GM23338 (cell line): ENCODE measurements at regions not wholly inside any gene's neighbourhood (a gene's known extent, or its start where the extent isn't known, plus 50 kb on each side); places are given as distances from the start of the nearest gene placed in this dataset.

Experiments used
- ATAC-seq: fragments of 200-7000 bp; cut with Tn5 transposase; 3 replicates; pipeline ENCODE4 v1.9.1; 2020
- DNase-seq: peaks from one replicate; pipeline ENCODE4 v3.0.0-alpha.2; 2015; ENCODE audit warnings: low spot score
- H2AFZ ChIP-seq: fragments of 200-600 bp; sonication (generic); 2 replicates; pipeline ENCODE4 v1.8.0; 2016; ENCODE audit warnings: antibody characterized with exemption, mild to moderate bottlenecking, moderate library complexity
- H3F3A ChIP-seq: fragments of 200-600 bp; sonication (generic); replicated peaks from 2 replicates; pipeline ENCODE4 v1.8.0; 2017; ENCODE audit warnings: antibody characterized with exemption, mixed run types, low read depth
- H3K27ac ChIP-seq: fragments of 200-600 bp; sonication (generic); 2 replicates; pipeline ENCODE4 v1.6.1; 2016; ENCODE audit warnings: low read depth
- H3K27me3 ChIP-seq: fragments of 200-600 bp; sonication (generic); 2 replicates; pipeline ENCODE4 v1.8.0; 2016; ENCODE audit warnings: mild to moderate bottlenecking, mixed run types, moderate library complexity; ENCODE audit not compliant: insufficient read depth
- H3K36me3 ChIP-seq: fragments of 200-600 bp; sonication (generic); 2 replicates; pipeline ENCODE4 v1.8.0; 2016; ENCODE audit warnings: mild to moderate bottlenecking; ENCODE audit not compliant: insufficient read depth
- H3K4me1 ChIP-seq: fragments of 200-600 bp; sonication (generic); 2 replicates; pipeline ENCODE4 v1.8.0; 2016; ENCODE audit warnings: mild to moderate bottlenecking, moderate library complexity; ENCODE audit not compliant: insufficient read depth
- H3K4me2 ChIP-seq: fragments of 200-600 bp; sonication (generic); 2 replicates; pipeline ENCODE4 v1.7.1; 2017; ENCODE audit warnings: mixed run types
- H3K4me3 ChIP-seq: fragments of 200-600 bp; sonication (generic); 2 replicates; pipeline ENCODE4 v1.6.1; 2016; ENCODE audit warnings: mixed run types
- H3K79me2 ChIP-seq: fragments of 200-600 bp; sonication (generic); replicated peaks from 2 replicates; pipeline ENCODE4 v1.8.0; 2017; ENCODE audit warnings: mild to moderate bottlenecking; ENCODE audit not compliant: insufficient read depth
- H3K9me2 ChIP-seq: fragments of 200-600 bp; sonication (generic); 2 replicates; pipeline ENCODE4 v1.8.0; 2017; ENCODE audit not compliant: insufficient read depth
- H4K20me1 ChIP-seq: fragments of 200-600 bp; sonication (generic); replicated peaks from 2 replicates; pipeline ENCODE4 v1.8.0; 2017; ENCODE audit warnings: mild to moderate bottlenecking; ENCODE audit not compliant: insufficient read depth
- H3K27ac Mint-ChIP-seq: 2 replicates; pipeline ENCODE4 v1.8.0; 2020; ENCODE audit warnings: inconsistent platforms, mild to moderate bottlenecking, moderate library complexity, mixed read lengths
- H3K27me3 Mint-ChIP-seq: 3 replicates; pipeline ENCODE4 v1.8.0; 2022; ENCODE audit warnings: low read depth, mild to moderate bottlenecking, moderate library complexity, mixed read lengths, inconsistent platforms; ENCODE audit not compliant: insufficient read depth, poor library complexity
- H3K36me3 Mint-ChIP-seq: 3 replicates; pipeline ENCODE4 v1.8.0; 2021; ENCODE audit warnings: low read depth, mild to moderate bottlenecking, inconsistent platforms, moderate library complexity, mixed read lengths
- H3K4me1 Mint-ChIP-seq: 3 replicates; pipeline ENCODE4 v1.8.0; 2020; ENCODE audit warnings: mild to moderate bottlenecking, inconsistent platforms, mixed read lengths
- H3K4me3 Mint-ChIP-seq: 3 replicates; pipeline ENCODE4 v1.8.0; 2021; ENCODE audit warnings: moderate library complexity, mild to moderate bottlenecking, inconsistent platforms, mixed read lengths
- H3K9me3 Mint-ChIP-seq: 3 replicates; pipeline ENCODE4 v1.8.0; 2020; ENCODE audit warnings: moderate library complexity, mild to moderate bottlenecking, inconsistent platforms, mixed read lengths
- CREB1 ChIP-seq: fragments of 250-450 bp; sonication (Bioruptor Pico); IDR thresholded peaks from 2 replicates; pipeline ENCODE4 v1.5.0; 2020; ENCODE audit warnings: low read depth, mild to moderate bottlenecking, moderate library complexity
- CTCF ChIP-seq, 2 experiments: fragments of 200-600 bp in 1 of 2; sonication (generic) in 1 of 2; conservative IDR thresholded peaks; 2 replicates each; pipeline versions ENCODE4 v1.5.1 to v1.6.1; 2016 to 2017; ENCODE audit warnings: antibody characterized with exemption in 2 of 2, low read depth in 2 of 2, mild to moderate bottlenecking in 2 of 2, moderate library complexity in 1 of 2
- ETS1 ChIP-seq: IDR thresholded peaks from 2 replicates; pipeline ENCODE4 v1.6.1; 2016; ENCODE audit warnings: antibody characterized with exemption
- EZH2 ChIP-seq: fragments of 200-600 bp; sonication (generic); IDR thresholded peaks from one replicate; pipeline ENCODE4 v1.8.0; 2017; ENCODE audit warnings: antibody characterized with exemption, mild to moderate bottlenecking, low read depth; ENCODE audit not compliant: unreplicated experiment
- EZH2phosphoT487 ChIP-seq: fragments of 200-600 bp; sonication (generic); IDR thresholded peaks from one replicate; pipeline ENCODE4 v1.8.1; 2018; ENCODE audit warnings: antibody characterized with exemption; ENCODE audit not compliant: unreplicated experiment
- JUNB ChIP-seq: IDR thresholded peaks from one replicate; pipeline ENCODE4 v1.6.1; 2016; ENCODE audit warnings: antibody characterized with exemption; ENCODE audit not compliant: unreplicated experiment
- NANOG ChIP-seq: IDR thresholded peaks from 2 replicates; pipeline ENCODE4 v1.6.1; 2016; ENCODE audit warnings: antibody characterized with exemption, borderline replicate concordance
- POLR2AphosphoS5 ChIP-seq: IDR thresholded peaks from 2 replicates; pipeline ENCODE4 v1.6.1; 2016; ENCODE audit warnings: antibody characterized with exemption, low read depth
- REST ChIP-seq: IDR thresholded peaks from one replicate; pipeline ENCODE4 v1.6.1; 2018; ENCODE audit warnings: antibody characterized with exemption; ENCODE audit not compliant: unreplicated experiment
- STAT1 ChIP-seq: IDR thresholded peaks from one replicate; pipeline ENCODE4 v1.6.1; 2016; ENCODE audit warnings: antibody characterized with exemption; ENCODE audit not compliant: unreplicated experiment
- ZNF114 ChIP-seq: fragments of 250-450 bp; sonication (Bioruptor Pico); IDR thresholded peaks from 2 replicates; pipeline ENCODE4 v1.5.0; 2020; ENCODE audit warnings: mild to moderate bottlenecking, moderate library complexity
- ZNF331 ChIP-seq: fragments of 250-450 bp; sonication (Bioruptor Pico); IDR thresholded peaks from 2 replicates; pipeline ENCODE4 v1.5.0; 2020; ENCODE audit warnings: low read depth, mild to moderate bottlenecking, moderate library complexity
- ZNF462 ChIP-seq: fragments of 250-450 bp; sonication (Bioruptor Pico); IDR thresholded peaks from 2 replicates; pipeline ENCODE4 v1.5.0; 2020; ENCODE audit warnings: mild to moderate bottlenecking, moderate library complexity

GRCh38 chr1:19557609-19558051 is 72.3 kb upstream of the CAPZB start:
- no peaks in the 10 kb centered on the region for H3K79me2 ChIP-seq
- Mint-ChIP-seq H3K4me3 (no peak overlapping the region), H3K9me3 (peaks cover under 1% of the 10 kb centered on the region; the same call in 2 of the 3 replicates), H3K4me1 (no peaks in the 10 kb centered on the region), H3K27ac (no peak overlapping the region), H3K27me3 (peaks cover 2% of the 10 kb centered on the region), H3K36me3 (peaks cover under 1% of the 10 kb centered on the region; the same call in 1 of the 3 replicates)
- no peaks in the 10 kb centered on the region for H3K36me3 ChIP-seq
- no peaks in the 10 kb centered on the region for H4K20me1 ChIP-seq
- no peaks in the 10 kb centered on the region for H3K4me1 ChIP-seq
- H3K4me3 ChIP-seq = no peak overlapping the region
- no peaks in the 10 kb centered on the region for H3F3A ChIP-seq
- DNase-seq = no peak
- no peak for TF ChIP-seq ZNF462 (CRISPR knock-in tag)
- TF ChIP-seq REST = no peak
- TF ChIP-seq ZNF114 (CRISPR knock-in tag) = no peak
- no peak for TF ChIP-seq CREB1
- TF ChIP-seq STAT1 = no peak
- no peak for TF ChIP-seq JUNB
- no peak for TF ChIP-seq NANOG
- TF ChIP-seq ZNF331 (CRISPR knock-in tag) = no peak
- TF ChIP-seq POLR2AphosphoS5 = no peak
- no peak for TF ChIP-seq ETS1
- no peak for TF ChIP-seq EZH2
- TF ChIP-seq EZH2phosphoT487 = no peak
- no peak for TF ChIP-seq CTCF (conservative IDR thresholded peaks at IDR 0.05; ENCODE audit: low read depth in 2 of 2)
- no peak for ATAC-seq
- no peak overlapping the region for H3K27ac ChIP-seq
- H3K27me3 ChIP-seq = no peaks in the 10 kb centered on the region
- H2AFZ ChIP-seq = no peak overlapping the region
- H3K4me2 ChIP-seq = no peak overlapping the region
- no peaks in the 10 kb centered on the region for H3K9me2 ChIP-seq
